Gastroesophageal sphincter (tissue), 3 donors: ENCODE measurements at regions not wholly inside any gene's neighbourhood (a gene's known extent, or its start where the extent isn't known, plus 50 kb on each side); places are given as distances from the start of the nearest gene placed in this dataset.

Experiments used
- CTCF ChIP-seq, 4 experiments: fragments of 200-600 bp in 2 of 4; fragments of 450-650 bp in 2 of 4; sonication (generic) in 1 of 4; IDR thresholded peaks; one replicate each; pipeline ENCODE4 v1.5.1; 2017 to 2019; ENCODE audit warnings: antibody characterized with exemption in 4 of 4, mild to moderate bottlenecking in 2 of 4, moderate library complexity in 2 of 4
- POLR2A ChIP-seq, 2 donors: fragments of 450-650 bp; IDR thresholded peaks; one replicate each; pipeline ENCODE4 v1.6.1; 2017; ENCODE audit warnings: antibody characterized with exemption in 2 of 2, mild to moderate bottlenecking in 2 of 2, moderate library complexity in 1 of 2

DNA sequence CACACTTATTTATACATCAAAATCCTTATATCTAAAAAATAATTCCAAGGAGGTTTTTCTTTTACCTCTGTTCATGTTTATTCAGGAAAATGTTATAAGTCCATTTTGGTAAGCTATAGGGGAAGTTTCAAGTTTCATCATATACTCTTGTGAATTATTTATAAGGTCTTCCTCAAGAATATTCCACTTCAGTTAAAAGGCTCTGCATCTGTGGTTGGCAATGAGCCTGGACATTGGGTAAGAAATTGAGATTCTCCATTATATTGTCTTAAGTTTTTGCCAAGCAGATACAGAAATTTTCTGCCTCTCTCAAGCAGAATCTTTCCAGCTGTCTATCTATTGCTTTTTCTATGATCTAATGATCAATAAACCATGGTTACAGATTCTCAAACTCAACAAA, 641.9 kb downstream of the NLGN4X start:
- TF ChIP-seq CTCF (IDR thresholded peaks at IDR 0.05) (no peak), POLR2A (IDR thresholded peaks at IDR 0.05) (no peak)
